Stomach (tissue), 8 donors: ENCODE measurements at regions not wholly inside any gene's neighbourhood (a gene's known extent, or its start where the extent isn't known, plus 50 kb on each side); places are given as distances from the start of the nearest gene placed in this dataset.

Experiments used
- DNase-seq, 2 donors: peaks; one replicate each; pipeline versions ENCODE4 v3.0.0 to v3.0.0-alpha.2; 2013 to 2019
- H3K27ac ChIP-seq, 5 donors: fragments of 200-600 bp in 4 of 5; sonication (generic) in 4 of 5; one replicate each; pipeline ENCODE4 v1.5.1; 2013 to 2019; ENCODE audit warnings: mild to moderate bottlenecking in 1 of 5, moderate library complexity in 1 of 5
- H3K27me3 ChIP-seq, 3 donors: fragments of 200-600 bp; sonication (generic); one replicate each; pipeline ENCODE4 v1.5.1; 2017 to 2019; ENCODE audit warnings: mixed run types in 1 of 3
- H3K36me3 ChIP-seq, 4 donors: fragments of 200-600 bp; sonication (generic); 1 replicate in 3 of 4; 2 replicates in 1 of 4; pipeline ENCODE4 v1.5.1; 2016 to 2019
- H3K4me1 ChIP-seq, 4 donors: fragments of 200-600 bp; sonication (generic); one replicate each; pipeline ENCODE4 v1.5.1; 2016 to 2019
- H3K4me3 ChIP-seq, 4 donors: fragments of 200-600 bp; sonication (generic) in 3 of 4; one replicate each; pipeline ENCODE4 v1.5.1; 2016 to 2019; ENCODE audit warnings: mild to moderate bottlenecking in 1 of 4
- H3K9me3 ChIP-seq, 4 donors: fragments of 200-600 bp; sonication (generic); one replicate each; pipeline ENCODE4 v1.5.1; 2016 to 2019
- EP300 ChIP-seq: sonication (generic); formaldehyde crosslinking; IDR thresholded peaks from one replicate; pipeline ENCODE4 v1.6.1; 2017; ENCODE audit warnings: antibody characterized with exemption
- POLR2A ChIP-seq, 4 donors: fragments of 450-650 bp; IDR thresholded peaks; one replicate each; pipeline ENCODE4 v1.6.1; 2016; ENCODE audit warnings: antibody characterized with exemption in 4 of 4, control low read depth in 2 of 4, mild to moderate bottlenecking in 1 of 4, moderate library complexity in 1 of 4
- POLR2AphosphoS5 ChIP-seq, 3 donors: sonication (generic); formaldehyde crosslinking; IDR thresholded peaks; one replicate each; pipeline ENCODE4 v1.6.1; 2016; ENCODE audit warnings: antibody characterized with exemption in 3 of 3
- WGBS, 5 donors: extraction: QIAGEN DNeasy Blood & Tissue Kit in 3 of 5; methylation state at CpG; one replicate each; pipeline versions ENCODE4 v1.1.5 to v1.1.7; 2013 to 2018; 5-methylcytosine and 5-hydroxymethylcytosine counted together
- intact Hi-C: fragments of 100-400 bp; cut with DNase I; formaldehyde crosslinking; loops from one replicate; pipeline ENCODE4 v1.15.1; 2023; ENCODE audit warnings: low total_unique reads
- TF ChIP-seq, protein P1 (sequence below), 7 experiments: fragments of 450-650 bp in 4 of 7; fragments of 200-600 bp in 3 of 7; sonication (generic) in 3 of 7; IDR thresholded peaks; one replicate each; pipeline ENCODE4 v1.5.1; 2016 to 2019; ENCODE audit warnings: antibody characterized with exemption in 7 of 7, control low read depth in 2 of 7, mild to moderate bottlenecking in 1 of 7
- donor health status: healthy with polysubstance abuse.
- donor health status: Bipolar disorder and iron deficiency.
- donor health status: healthy.

DNA sequence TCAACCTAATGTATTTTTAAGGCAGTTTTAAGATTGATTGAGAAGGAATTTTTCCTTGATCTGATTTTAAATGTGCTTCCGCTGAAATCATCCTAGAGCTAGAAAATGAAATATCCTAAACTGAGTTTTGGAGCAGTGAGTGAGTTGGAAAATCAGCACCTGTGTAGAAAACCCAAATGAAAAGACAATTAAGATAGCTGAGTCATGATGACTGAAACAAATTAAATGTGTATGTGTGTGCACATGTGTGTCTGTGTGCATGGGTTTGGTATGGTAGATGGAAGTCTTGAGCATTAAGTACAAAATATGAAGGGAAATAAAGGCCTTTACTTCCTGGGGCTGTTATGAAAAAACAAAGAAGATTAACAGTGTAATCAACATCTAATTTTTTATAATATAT is 394.6 kb upstream of the MAP2 start:
- Histone ChIP-seq H3K4me3 (no peak overlapping the region), H3K27ac (no peak overlapping the region), H3K36me3 (no peaks in the 10 kb centered on the region), H3K9me3 (peaks cover 0 to 3% (median 0%) of the 10 kb centered on the region in 4 donors), H3K27me3 (no peaks in the 10 kb centered on the region), H3K4me1 (no peaks in the 10 kb centered on the region)
- intact Hi-C loops, result no loop called here
- 81 to 96% (median 93%) methylated on average over 1 of the region's 1 CpG for WGBS, 5 donors
- TF ChIP-seq EP300, result no peak
- TF ChIP-seq POLR2A (IDR thresholded peaks at IDR 0.05), result no peak
- no peak for TF ChIP-seq POLR2AphosphoS5 (IDR thresholded peaks at IDR 0.05)
- TF ChIP-seq, protein P1, sequence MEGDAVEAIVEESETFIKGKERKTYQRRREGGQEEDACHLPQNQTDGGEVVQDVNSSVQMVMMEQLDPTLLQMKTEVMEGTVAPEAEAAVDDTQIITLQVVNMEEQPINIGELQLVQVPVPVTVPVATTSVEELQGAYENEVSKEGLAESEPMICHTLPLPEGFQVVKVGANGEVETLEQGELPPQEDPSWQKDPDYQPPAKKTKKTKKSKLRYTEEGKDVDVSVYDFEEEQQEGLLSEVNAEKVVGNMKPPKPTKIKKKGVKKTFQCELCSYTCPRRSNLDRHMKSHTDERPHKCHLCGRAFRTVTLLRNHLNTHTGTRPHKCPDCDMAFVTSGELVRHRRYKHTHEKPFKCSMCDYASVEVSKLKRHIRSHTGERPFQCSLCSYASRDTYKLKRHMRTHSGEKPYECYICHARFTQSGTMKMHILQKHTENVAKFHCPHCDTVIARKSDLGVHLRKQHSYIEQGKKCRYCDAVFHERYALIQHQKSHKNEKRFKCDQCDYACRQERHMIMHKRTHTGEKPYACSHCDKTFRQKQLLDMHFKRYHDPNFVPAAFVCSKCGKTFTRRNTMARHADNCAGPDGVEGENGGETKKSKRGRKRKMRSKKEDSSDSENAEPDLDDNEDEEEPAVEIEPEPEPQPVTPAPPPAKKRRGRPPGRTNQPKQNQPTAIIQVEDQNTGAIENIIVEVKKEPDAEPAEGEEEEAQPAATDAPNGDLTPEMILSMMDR (IDR thresholded peaks at IDR 0.05), result no peak
- no peak for DNase-seq

DNA sequence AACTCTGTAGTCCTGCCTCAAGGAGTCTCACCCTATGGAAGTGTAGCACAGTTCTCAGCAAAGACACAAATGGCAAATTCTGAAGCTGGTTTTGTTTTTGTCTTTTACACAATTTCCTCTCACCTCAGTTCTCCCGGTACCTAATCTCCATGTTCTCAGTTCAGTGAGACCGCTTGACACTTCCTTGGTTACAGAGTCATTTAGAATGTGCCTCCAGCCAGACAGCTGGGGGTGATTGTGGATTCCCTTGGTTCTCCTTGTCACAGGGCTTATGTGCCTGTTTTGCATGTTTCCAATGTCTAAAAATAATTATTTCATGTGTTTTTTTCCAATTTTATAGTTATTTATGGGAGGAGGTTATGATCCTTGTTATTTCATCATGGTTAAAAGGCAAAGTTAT is 379.5 kb upstream of the MAP2 start:
- whole genome bisulfite sequencing, 5 donors, result 68 to 81% (median 76%) methylated on average over 2 of the region's 2 CpGs

DNA sequence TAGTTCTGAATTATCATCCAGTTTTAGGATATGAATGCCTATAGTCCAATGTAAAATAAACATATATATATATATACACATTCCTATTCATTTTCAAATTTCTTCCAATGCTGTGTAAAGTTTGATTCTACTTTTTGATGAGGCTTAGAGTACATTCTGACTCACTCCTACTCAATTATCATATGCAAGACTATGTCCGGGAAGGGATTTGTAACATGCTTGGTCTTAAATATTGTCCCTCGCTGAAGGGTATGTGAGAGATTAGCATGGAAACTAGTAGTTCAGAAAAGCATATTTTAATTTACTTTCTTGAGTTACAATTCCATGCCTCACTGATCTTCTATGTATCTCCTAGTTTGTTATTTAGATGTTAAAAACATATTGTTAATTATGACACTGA is 377.7 kb upstream of the MAP2 start:
- Histone ChIP-seq H3K27ac (no peak overlapping the region), H3K36me3 (no peaks in the 10 kb centered on the region), H3K4me3 (no peak overlapping the region), H3K9me3 (no peaks in the 10 kb centered on the region), H3K4me1 (no peaks in the 10 kb centered on the region), H3K27me3 (no peaks in the 10 kb centered on the region)
- WGBS, 5 donors, result 89 to 98% (median 95%) methylated on average over 2 of the region's 2 CpGs
- DNase-seq, result no peak
- intact Hi-C loops, result no loop called here
- TF ChIP-seq POLR2AphosphoS5 (IDR thresholded peaks at IDR 0.05) (no peak), EP300 (no peak), POLR2A (IDR thresholded peaks at IDR 0.05) (no peak)
- TF ChIP-seq, protein P1 (IDR thresholded peaks at IDR 0.05), result no peak

More for the DNA sequence above, 379.5 kb upstream of the MAP2 start:
- Histone ChIP-seq H3K4me1 (no peaks in the 10 kb centered on the region), H3K36me3 (no peaks in the 10 kb centered on the region), H3K27ac (no peak overlapping the region), H3K4me3 (no peak overlapping the region), H3K27me3 (no peaks in the 10 kb centered on the region), H3K9me3 (no peaks in the 10 kb centered on the region)
- intact Hi-C loops, result no loop called here
- DNase-seq, result peak in 1 of 2 donors; percentile 1
- TF ChIP-seq, protein P1 (IDR thresholded peaks at IDR 0.05), result no peak
- TF ChIP-seq POLR2A (IDR thresholded peaks at IDR 0.05) (no peak), EP300 (no peak), POLR2AphosphoS5 (IDR thresholded peaks at IDR 0.05) (no peak)

DNA sequence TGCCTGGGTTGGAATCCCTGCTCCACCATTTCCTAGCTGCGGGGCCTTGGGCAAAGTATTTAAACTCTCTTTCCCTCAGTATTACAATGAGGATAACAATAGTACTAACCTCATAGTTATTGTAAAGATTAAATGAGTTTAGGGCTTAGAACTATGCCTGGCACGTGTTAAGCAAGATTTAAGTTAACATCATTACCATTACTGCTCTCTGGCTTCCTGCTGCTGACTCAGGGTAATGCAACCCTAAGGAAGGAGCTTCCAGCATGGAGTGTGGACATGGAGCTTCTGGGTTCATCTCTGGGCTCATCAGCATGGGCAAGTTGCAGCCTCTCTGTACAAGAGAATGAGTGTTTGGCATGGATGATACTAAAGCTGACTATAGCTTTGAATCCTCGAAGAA is 374.2 kb upstream of the MAP2 start:
- 55 to 59% (median 56%) methylated on average over 3 of the region's 3 CpGs for WGBS, 5 donors
- H3K4me3 ChIP-seq, result no peak overlapping the region
- H3K27me3 ChIP-seq, result no peaks in the 10 kb centered on the region
- TF ChIP-seq, protein P1 (IDR thresholded peaks at IDR 0.05), result no peak
- DNase-seq, result no peak
- no peak overlapping the region for H3K27ac ChIP-seq
- H3K36me3 ChIP-seq, result no peaks in the 10 kb centered on the region
- intact Hi-C loops, result no loop called here
- H3K9me3 ChIP-seq, result no peaks in the 10 kb centered on the region
- H3K4me1 ChIP-seq, result no peaks in the 10 kb centered on the region

DNA sequence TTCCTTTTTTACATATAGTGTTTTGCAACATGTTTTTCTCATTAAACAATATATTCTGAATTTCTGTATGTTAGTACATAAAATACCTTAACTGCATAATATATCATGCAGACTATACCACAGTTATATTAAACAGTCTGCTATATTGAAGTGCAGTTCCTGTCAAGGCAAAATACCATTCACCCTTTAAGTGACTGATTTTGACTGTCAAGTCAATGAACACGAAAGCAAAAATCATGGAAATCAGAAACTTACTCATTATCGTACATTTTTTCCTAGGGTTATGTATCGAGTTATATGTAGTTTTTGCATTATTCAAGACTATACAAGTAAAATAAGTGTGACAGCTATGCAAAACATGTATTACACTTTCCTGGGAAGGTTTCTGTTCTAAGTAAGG is 361.6 kb upstream of the MAP2 start:
- TF ChIP-seq, protein P1 (IDR thresholded peaks at IDR 0.05), result no peak
- TF ChIP-seq EP300 (no peak), POLR2AphosphoS5 (IDR thresholded peaks at IDR 0.05) (no peak), POLR2A (IDR thresholded peaks at IDR 0.05) (no peak)
- Histone ChIP-seq H3K9me3 (peaks cover 0 to 4% (median 0%) of the 10 kb centered on the region in 4 donors), H3K4me3 (no peak overlapping the region), H3K27me3 (no peaks in the 10 kb centered on the region), H3K4me1 (no peaks in the 10 kb centered on the region), H3K27ac (no peak overlapping the region), H3K36me3 (no peaks in the 10 kb centered on the region)
- intact Hi-C loops, result no loop called here
- no peak for DNase-seq
- 87 to 90% (median 89%) methylated on average over 3 of the region's 3 CpGs for WGBS, 5 donors
